WERI-Rb-1 (cell line): ENCODE measurements at regions not wholly inside any gene's neighbourhood (a gene's known extent, or its start where the extent isn't known, plus 50 kb on each side); places are given as distances from the start of the nearest gene placed in this dataset.

Source experiments
- DNase-seq: peaks from one replicate; pipeline ENCODE4 v3.0.0-alpha.2; 2020
- H3K27ac ChIP-seq: fragments of 250-450 bp; sonication (Bioruptor Pico); 2 replicates; pipeline ENCODE4 v1.5.1; 2020; ENCODE audit warnings: mild to moderate bottlenecking, moderate library complexity
- H3K27me3 ChIP-seq: fragments of 250-450 bp; sonication (Bioruptor Pico); 2 replicates; pipeline ENCODE4 v1.5.1; 2021; ENCODE audit warnings: mild to moderate bottlenecking, low read depth, moderate library complexity; ENCODE audit not compliant: insufficient read depth, severe bottlenecking
- H3K36me3 ChIP-seq: fragments of 250-450 bp; sonication (Bioruptor Pico); 2 replicates; pipeline ENCODE4 v1.5.1; 2020; ENCODE audit warnings: mild to moderate bottlenecking, moderate library complexity
- H3K4me3 ChIP-seq: 2 replicates; pipeline ENCODE4 v1.5.1; 2011; ENCODE audit warnings: low read depth, mild to moderate bottlenecking, control low read depth, low read length
- H3K9me3 ChIP-seq: fragments of 250-450 bp; sonication (Bioruptor Pico); 2 replicates; pipeline ENCODE4 v1.5.1; 2021; ENCODE audit warnings: mild to moderate bottlenecking, moderate library complexity; ENCODE audit not compliant: severe bottlenecking
- CTCF ChIP-seq: IDR thresholded peaks from 2 replicates; pipeline ENCODE4 v1.5.1; 2011; ENCODE audit warnings: low read depth, mild to moderate bottlenecking, control low read depth, inconsistent platforms, low read length

- H3K9me3 ChIP-seq, result no peaks in the 10 kb centered on the region
- no peak for DNase-seq
- H3K36me3 ChIP-seq, result no peaks in the 10 kb centered on the region
- TF ChIP-seq CTCF, result no peak
- no peak overlapping the region for H3K27ac ChIP-seq
- no peaks in the 10 kb centered on the region for H3K27me3 ChIP-seq
- H3K4me3 ChIP-seq, result no peak overlapping the region
Measured at GRCh38 chr17:71055128-71055527, 885.8 kb downstream of the KCNJ2 start.

DNA sequence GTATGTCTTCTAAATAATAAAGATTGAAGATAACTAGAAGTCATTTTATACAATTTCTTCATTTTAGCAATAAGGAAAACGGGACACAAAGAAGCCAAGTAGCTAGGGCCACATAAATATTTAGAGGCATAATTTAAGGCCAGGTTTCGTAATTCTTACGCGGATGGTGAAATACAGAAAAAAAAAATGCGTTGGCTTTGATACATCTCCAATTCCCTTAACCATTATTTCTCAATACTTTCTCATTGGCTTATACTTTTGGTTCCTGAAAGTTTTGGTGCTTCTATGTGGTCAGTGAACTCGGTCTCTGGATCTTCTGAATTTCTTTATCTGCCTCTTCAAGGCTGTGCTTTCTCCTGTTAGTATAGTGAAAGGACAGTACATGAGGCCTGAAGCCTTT lies 888.1 kb downstream of the KCNJ2 start:
- no peak for TF ChIP-seq CTCF
- no peaks in the 10 kb centered on the region for H3K9me3 ChIP-seq
- no peak for DNase-seq
- no peaks in the 10 kb centered on the region for H3K27me3 ChIP-seq
- H3K36me3 ChIP-seq, result no peaks in the 10 kb centered on the region
- H3K27ac ChIP-seq, result no peak overlapping the region
- no peak overlapping the region for H3K4me3 ChIP-seq

DNA sequence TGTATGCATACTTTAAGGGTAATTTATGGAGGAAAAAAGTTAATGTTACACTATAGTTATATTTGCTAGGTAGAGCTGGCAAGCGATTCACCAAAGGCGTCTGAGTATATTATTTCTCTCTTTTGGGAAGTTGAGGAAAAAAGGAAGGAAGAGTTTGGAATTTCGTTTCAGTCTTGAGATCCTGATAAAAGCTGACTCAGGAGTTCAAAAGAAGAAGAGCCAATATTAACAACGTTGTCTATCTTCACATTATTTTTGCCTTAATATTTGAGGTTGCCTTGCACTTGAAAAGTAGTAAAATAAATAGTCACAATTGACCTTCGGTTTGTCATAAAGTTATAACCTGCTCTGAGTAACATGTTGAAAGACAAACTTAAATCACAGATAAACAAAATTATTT lies 888.6 kb downstream of the KCNJ2 start:
- H3K27ac ChIP-seq, result no peak overlapping the region
- no peaks in the 10 kb centered on the region for H3K27me3 ChIP-seq
- no peak for DNase-seq
- no peaks in the 10 kb centered on the region for H3K36me3 ChIP-seq
- H3K4me3 ChIP-seq, result no peak overlapping the region
- no peak for TF ChIP-seq CTCF
- H3K9me3 ChIP-seq, result no peaks in the 10 kb centered on the region

DNA sequence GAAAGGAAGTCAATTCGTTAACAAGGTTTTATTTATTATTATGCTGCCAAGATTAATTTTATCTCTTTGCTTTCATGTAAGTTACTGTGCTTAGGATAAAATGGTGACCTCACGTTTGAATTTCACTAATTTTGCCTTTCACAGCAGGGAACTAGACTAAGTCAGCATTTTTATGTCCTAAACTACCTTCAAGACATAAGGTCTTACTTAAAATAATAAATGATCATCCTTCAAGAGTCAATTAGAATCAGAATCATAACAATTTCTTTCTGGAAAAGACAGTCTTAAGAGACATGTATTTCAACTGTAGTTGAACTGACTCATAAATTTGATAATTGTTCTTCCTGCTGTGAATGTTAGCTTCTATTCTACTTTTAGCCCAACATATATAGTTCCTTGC lies 893.8 kb downstream of the KCNJ2 start:
- H3K9me3 ChIP-seq, result no peaks in the 10 kb centered on the region
- no peak for TF ChIP-seq CTCF
- H3K27ac ChIP-seq, result no peak overlapping the region
- DNase-seq, result no peak
- no peak overlapping the region for H3K4me3 ChIP-seq
- H3K27me3 ChIP-seq, result no peaks in the 10 kb centered on the region
- no peaks in the 10 kb centered on the region for H3K36me3 ChIP-seq

GRCh38 chr17:71063559-71063958 lies 894.2 kb downstream of the KCNJ2 start:
- no peak for TF ChIP-seq CTCF
- H3K36me3 ChIP-seq, result no peaks in the 10 kb centered on the region
- DNase-seq, result no peak
- no peaks in the 10 kb centered on the region for H3K9me3 ChIP-seq
- no peak overlapping the region for H3K4me3 ChIP-seq
- H3K27me3 ChIP-seq, result no peaks in the 10 kb centered on the region
- H3K27ac ChIP-seq, result no peak overlapping the region

GRCh38 chr17:71067669-71068407 lies 898.5 kb downstream of the KCNJ2 start:
- H3K27me3 ChIP-seq, result no peaks in the 10 kb centered on the region
- no peak for DNase-seq
- H3K9me3 ChIP-seq, result no peaks in the 10 kb centered on the region
- no peaks in the 10 kb centered on the region for H3K36me3 ChIP-seq
- H3K27ac ChIP-seq, result no peak overlapping the region
- no peak for TF ChIP-seq CTCF
- H3K4me3 ChIP-seq, result no peak overlapping the region
